ENCODE measurements at regions not wholly inside any gene's neighbourhood (a gene's known extent, or its start where the extent isn't known, plus 50 kb on each side); places are given as distances from the start of the nearest gene placed in this dataset.
"Not testable (repeated sequence)": the region's sequence is repeated elsewhere in the genome, so short reads cannot be mapped to it uniquely, and the experiment has no call there.

DNA sequence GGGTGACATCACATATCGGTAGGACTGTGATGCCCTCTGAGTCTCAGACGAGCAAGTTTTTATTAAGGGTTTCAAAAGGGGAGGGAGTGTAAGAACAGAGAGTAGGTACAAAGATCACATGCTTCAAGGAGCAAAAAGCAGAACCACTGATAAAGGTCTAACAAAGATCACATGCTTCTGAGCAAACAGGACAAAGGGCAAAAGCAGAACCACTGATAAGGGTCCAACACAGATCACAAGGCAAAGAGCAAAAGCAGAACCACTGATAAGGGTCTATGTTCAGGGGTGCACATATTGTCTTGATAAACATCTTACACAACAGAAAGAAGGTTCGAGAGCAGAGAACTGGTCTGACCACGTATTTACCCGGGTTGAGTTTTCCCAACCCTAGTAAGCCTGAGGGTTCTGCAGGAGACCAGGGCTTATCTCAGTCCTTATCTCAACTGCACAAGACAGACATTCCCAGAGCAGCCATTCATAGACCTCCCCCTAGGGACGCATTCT is 604.2 kb upstream of the GYPC start:
- DNase-seq (ENCODE audit: low spot score) = not testable (repeated sequence)

DNA sequence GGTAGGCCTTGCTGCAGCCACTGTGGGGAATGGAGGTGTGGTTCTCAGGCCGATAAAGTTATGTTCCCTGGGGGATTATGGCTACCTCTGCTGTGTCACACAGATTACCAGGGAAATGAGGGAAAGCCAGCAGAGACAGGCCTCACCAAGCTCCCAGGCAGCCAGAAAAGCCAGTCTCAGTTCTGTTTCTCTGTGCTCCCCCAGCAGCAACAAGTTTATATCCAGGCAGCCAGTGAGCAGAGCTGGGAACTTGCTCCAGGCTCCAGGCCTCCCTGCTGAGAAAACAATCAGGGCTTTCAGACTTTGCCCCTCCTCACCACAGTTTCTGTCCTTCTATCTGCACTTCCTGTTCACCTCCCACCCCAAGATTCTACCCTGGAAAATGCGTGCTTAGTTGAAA is 596.6 kb upstream of the GYPC start:
- DNase-seq (ENCODE audit: low spot score) = no peak

DNA sequence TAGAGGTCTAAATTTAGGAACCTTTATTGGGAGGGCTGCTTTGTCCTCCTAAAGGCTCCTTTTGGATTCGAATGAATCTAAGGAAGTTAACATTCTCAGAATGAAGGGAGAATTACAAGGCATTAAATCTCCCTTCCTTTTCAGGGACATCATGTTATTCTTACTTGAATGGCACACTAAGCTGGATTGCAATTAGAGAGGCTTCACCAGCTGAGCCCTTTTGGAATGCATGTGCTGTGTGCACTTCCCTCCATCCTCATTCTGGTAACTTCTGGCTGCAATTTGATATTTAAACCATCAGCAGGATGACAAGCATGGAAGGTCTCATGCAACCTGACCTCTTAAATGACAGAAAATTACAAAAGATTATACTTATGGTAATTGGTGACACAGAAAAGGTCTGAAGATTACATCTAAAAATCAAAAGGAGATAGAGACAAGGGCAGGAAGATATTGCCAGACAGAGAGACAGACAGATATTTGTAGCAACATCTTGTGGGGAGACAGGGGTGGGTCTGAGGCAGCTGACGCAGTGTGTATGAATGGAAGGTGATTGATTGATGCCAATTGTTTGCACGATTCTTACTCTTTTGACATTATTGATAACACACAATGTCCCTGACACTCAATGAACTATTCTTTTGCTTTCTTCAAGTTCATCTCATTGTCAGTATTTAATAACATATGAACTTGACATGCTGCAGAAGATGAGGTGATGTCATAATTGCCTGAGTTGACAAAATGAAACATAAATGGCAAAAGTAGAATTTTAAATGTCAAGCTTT is 570.8 kb upstream of the GYPC start:
- no peak for DNase-seq (ENCODE audit: low spot score)

DNA sequence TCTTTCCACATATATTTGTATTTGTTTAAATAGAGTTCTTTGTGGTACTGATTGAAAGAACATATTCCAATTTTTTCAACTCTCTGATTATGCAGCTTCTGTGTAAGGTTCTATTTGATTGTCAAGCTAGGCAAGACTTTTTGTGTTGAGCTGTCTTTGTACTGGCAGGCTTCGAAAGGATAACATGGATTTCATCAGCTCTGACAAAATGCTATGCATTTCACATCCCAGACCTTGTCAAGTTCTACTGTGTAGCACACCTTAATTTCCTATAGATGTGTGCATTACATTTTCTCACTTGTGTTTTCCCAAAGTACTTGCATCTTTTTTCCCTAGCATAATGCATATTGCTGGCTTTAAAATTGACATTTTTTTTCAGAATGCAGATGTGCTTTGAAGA is 555.0 kb upstream of the GYPC start:
- no peak for DNase-seq (ENCODE audit: low spot score)

DNA sequence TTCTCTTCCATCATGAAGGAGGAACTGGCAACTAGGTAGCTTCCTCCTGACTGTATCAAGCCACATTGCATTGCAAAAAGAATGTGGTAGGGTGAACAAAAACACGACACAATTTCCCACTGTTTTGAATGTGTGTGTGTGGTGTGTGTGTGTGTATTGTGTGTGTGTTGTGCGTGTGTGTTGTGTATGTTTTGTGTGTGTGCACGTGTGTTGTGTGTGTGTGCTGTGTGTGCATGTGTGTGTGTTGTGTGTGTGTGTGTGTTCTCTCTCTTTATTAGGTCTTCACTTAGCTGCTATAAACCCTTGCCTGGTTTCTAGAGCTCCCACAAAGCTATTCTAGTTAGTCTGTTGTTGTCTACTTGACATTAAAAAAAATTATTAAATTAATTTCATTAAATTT is 550.0 kb upstream of the GYPC start:
- DNase-seq (ENCODE audit: low spot score) = no peak

DNA sequence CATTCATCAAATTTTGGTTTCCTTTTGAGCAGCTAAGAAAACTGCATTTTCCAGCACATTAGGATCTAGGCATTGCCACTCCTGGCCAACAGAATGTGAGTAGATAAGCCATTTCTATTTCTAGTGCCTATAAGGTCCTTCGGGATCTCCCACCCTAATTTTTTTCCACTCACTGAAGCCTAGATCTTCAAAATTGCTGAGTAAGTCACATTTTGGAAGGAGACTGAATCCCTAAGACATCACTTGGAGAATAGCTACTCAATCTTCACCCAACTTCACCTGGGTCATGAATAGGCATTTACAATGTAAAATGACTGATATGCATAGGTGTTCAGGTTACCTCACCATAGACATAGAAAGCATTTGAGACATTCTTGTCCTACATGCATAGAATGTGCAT is 548.1 kb upstream of the GYPC start:
- no peak for DNase-seq (ENCODE audit: low spot score)

DNA sequence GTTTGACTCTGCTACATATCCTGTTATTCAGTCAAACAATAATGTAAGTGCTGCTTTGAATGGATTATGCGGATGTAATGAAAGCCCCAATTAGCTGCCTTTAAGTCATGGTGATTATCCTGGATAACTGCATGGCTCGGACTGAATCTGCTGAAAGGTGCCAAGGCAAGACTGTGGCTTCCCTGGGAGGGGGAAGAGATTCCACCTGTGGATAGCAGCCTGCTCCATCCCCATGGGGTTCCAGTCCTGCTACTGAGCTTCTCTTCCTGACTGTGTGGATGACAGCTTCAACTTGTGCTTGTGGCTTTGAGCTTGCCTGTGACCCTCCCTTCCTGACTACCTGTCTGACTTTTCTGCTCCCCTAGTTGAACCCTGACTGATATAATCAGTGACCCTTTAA is 540.0 kb upstream of the GYPC start:
- no peak for DNase-seq (ENCODE audit: low spot score)

DNA sequence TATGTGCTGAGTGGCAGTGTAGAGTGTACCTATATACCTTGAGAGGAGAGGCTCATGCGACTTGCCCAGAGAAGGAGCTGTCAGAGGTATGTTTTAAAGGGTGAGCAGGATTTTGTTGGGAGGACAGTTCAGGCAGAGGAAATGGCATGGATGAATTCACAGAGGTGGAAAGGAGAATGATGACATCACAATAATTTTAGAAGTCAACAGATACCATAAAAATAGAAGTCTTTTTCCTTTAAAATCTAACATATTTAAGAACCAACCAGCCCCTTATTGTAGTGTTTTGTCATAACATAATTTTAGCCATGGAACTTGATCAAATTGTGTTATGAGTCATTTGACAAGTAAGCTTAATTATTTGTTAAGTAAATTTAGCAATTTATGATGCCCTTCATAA is 538.1 kb upstream of the GYPC start:
- DNase-seq (ENCODE audit: low spot score) = no peak

DNA sequence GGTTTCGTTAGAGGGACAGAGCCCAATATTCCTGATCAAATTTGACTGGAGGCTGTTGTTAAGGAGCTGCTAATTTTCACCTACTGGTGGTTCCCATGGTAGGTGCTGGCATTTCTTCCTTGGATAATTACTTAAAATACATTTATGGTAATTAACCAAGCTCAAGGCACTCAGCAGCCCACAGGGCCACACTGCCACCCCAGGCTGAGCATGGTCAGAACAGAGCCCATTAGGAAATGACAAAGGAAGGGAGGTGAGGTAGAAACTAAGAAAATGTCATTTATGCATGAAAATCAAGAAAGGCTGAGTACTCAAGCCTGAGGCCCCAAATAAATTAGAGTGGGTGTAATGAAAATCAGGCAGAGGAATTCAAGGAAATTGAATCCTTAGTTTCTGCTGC is 510.2 kb upstream of the GYPC start:
- no peak for DNase-seq (ENCODE audit: low spot score)

DNA sequence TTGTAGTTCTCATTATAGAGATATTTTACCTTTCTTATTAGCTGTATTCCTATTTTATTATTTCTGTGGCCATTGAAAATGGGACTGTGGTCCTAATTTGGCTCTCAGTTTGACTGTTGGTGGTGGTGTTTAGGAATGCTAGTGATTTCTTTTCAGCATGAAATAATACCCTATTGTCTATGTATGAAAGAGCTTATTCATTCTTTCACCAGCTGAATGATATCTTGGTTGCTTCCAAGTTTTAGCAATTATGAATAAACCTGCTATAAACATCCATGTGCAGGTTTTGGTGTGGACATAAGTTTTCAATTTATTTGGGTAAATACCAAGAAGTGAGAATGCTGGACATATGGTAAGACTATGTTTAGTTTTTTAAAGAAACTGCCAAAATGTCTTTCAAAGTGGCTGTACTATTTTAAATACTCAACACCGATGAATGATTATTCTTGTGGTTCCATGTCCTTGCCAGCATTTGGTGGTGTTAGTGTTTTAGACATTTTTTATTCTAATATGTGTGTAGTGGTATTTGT is 501.6 kb upstream of the GYPC start:
- peak; percentile 6 for DNase-seq (ENCODE audit: low spot score)

DNA sequence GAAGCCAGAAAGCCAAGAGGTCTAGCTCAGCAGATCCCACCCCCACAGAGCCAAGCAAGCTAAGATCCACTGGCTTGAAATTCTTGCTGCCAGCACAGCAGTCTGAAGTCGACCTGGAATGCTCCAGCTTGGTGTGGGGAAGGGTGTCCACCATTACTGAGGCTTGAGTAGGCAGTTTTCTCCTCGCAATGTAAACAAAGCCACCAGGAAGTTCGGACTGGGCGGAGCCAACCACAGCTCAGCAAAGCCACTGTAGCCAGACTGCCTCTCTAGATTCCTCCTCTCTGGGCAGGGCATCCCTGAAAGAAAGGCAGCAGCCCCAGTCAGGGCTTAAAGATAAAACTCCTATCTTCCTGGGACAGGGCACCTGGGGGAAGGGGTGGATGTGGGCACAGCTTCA is 495.0 kb upstream of the GYPC start:
- DNase-seq (ENCODE audit: low spot score) = not testable (repeated sequence)

DNA sequence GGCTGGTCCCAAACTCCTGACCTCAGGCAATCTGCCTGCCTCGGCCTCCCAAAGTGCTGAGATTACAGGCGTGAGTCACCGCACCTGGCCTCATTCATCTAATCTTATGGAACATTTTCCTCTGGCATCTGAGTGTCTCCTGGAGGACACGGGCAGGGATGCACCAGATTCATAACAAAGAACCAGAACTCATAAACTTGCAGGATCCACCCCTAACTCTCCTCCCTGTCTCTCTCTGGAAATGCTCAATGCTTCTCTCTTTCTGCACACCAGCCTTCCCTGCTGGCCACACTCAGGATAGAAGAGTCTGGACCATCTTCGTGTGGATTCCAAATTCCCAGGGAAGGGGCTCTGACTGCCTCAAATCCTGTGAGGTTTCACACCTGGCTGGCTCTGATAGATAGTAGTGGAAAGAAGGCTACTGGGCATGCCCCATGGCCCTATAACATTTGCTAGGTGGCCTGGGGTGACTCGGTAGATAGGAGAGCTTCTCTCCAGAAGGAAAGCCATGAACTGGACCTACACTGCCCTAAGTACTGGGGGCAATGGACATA is 483.2 kb upstream of the GYPC start:
- DNase-seq (ENCODE audit: low spot score) = no peak

DNA sequence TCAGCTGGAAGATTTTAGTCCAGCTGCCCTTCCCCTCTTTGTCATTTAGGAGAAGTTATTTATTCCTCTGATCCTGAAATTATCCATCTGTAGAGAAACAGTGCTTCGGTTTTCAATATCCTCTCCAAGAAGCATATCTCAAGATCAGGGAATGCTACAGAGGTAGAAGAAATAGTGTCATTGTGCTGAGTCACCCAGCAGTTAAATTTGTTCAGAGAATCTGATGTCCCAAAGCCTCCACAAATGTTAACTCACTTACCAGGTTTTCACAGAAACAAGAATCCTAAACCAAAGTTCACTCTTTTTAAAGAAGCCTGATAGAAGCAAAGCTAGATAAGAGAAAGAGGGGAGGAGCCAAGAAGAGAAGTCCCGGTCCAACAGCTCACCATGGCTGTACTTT is 480.7 kb upstream of the GYPC start:
- DNase-seq (ENCODE audit: low spot score) = no peak

DNA sequence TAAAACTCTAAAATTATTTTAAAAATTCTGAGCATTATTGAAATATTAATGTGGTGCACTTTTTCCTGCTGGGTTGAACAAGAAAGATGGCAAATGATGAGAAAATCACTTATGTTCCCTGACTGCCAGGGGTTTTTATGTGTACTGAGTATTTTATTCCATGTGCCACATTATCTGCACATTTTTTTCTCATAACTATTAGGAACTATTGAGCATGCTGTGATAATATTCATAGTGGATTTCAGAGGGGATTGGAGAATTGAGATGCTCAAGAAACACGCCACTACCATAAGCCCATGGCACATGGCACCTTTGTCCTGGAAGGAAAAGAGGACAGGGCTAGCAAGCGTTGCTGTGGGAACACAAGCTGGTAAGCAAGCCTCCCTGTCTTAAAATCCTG is 478.5 kb upstream of the GYPC start:
- DNase-seq (ENCODE audit: low spot score) = no peak

DNA sequence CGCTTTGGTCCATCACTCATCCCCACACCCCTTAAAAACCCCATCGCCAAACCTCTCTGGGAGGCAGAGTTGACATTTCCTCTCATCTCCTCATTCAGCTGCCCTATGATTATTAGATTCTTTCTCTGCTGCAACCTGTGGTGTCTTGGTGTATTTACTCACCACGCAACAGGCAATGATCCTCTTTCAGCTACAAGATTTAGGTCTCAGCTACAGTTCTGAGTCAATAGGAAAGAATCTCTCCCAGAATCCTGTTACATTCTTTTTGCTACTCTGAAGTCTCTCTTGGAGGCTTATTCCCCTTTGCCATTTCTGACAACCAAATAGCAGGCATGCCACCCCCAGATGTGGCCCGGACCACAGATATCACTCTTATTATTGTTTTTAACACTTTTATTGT is 468.3 kb upstream of the GYPC start:
- no peak for DNase-seq (ENCODE audit: low spot score)

DNA sequence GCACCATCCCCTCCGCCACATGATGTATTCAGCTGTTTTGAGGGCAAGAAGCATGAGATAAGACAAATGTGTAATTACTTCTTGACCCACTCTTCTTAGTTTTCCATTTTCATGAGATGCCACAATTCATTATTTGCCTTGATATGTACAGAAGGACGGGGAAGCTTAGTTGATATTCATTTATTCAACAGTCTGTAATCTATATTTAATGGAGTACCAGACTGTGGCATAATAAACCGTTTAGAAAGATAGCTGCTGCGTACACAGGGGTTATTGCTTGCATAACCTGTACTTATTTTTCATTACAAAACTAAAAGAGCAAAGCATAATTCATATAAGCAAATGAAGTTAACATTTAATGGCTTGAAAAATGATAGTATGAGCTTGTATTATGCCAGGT is 466.4 kb upstream of the GYPC start:
- no peak for DNase-seq (ENCODE audit: low spot score)

DNA sequence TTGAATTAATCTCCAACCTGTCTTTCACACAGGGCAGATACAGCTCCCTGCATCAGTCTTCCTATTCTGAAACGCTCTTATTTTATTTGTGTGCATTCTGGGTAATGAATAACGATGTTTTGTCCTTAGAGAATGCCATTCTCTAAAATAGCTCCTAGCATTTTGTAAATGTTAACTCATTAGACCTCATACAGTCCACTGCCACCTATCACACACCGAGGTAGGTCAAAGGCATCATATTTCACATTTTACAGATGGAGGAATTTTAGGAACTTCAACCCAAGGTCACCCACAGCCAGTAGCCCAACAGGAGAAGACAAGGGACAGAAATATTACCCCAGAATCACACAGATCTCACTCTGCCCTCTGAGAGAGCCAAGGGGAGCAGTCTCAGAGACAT is 455.4 kb upstream of the GYPC start:
- no peak for DNase-seq (ENCODE audit: low spot score)

DNA sequence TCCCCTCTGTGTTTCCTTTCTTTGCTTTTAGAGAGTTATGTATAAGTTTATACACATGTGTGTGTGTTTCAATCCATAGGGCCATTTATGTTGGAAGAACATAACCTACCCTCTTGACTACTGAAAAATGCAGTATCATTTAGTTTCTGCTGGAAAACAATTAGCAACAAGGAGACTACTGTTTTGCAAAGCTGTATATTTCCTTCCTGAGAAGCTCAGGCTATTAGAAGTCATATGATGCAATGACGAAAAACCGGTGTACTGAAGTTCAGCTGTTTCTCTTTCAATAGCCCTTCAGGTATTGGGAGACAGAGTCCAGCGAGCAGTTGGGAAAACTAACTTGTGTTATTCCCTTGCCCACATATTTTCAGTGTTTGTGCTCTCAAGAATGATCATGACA is 447.7 kb upstream of the GYPC start:
- no peak for DNase-seq (ENCODE audit: low spot score)

DNA sequence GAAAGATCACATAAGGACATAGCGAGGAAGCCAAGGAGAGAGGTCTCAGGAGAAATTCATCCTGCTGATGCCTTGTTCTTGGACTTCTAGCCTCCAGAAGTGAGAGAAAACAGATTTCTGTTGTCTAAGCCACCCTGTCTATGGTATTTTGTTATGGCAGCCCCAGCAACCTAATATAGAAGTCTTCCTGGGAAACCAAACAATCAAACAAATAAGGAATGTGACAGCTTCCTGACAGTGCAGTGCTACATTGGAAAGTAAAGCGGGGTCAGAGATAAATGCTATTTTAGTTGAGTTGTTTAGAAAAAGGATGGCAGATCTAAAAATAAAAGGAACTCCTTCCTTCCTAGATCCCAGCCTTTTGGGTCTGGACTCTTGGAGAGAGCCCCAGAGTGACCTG is 443.2 kb upstream of the GYPC start:
- no peak for DNase-seq (ENCODE audit: low spot score)

DNA sequence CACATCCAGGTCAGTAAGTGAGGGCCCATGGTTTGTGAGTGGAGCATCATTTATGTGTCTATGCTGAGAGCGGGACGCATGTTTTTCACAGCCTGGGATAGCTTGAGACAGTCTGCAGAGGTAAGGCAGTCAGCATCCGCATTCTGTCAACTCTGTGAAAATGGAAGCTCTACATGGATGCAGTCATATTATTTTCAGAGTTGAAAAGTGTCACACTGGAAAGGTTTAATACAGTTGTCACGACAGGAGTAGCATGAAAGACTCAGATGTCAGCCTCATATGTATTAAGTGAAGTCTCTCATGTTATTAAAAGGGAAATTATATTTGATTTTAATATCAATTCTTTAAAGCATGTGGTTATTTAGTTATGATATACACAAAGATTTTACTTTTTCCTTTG is 436.9 kb upstream of the GYPC start:
- no peak for DNase-seq (ENCODE audit: low spot score)

DNA sequence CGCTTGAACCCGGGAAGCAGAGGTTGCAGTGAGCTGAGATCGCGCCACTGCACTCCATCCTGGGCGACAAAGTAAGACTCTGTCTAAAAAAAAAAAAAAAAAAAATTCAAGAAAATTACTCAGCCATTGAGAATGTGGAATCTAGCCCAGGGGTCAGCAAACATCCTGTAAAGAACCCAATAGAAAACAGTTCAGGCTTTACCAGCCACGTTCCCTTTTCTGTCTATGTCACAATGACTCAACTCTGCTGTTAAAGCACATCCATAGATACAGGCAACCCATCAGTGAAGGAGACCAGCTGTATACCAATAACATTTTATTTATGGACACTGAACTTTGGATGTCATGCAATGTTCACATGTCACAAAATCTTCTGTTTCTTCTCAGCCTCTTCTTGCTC is 435.6 kb upstream of the GYPC start:
- no peak for DNase-seq (ENCODE audit: low spot score)

DNA sequence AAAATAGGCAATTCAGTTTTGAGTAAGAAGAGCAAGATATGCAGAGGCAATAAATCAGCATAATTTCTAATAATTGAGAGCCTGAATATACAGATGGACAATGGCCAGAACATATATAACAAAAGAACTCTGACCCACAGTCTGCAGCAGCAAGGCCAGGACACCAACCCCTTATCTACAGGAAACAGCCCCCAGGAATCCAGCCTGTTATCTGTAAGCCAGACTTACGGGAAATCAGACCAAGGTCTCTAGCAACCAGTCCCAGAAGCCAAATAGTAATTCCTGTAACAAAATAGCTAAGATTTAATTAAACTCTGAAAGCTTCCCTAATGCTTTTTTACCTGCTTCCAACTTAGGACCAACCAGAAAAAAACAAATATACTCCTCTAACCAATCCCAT is 434.5 kb upstream of the GYPC start:
- no peak for DNase-seq (ENCODE audit: low spot score)

DNA sequence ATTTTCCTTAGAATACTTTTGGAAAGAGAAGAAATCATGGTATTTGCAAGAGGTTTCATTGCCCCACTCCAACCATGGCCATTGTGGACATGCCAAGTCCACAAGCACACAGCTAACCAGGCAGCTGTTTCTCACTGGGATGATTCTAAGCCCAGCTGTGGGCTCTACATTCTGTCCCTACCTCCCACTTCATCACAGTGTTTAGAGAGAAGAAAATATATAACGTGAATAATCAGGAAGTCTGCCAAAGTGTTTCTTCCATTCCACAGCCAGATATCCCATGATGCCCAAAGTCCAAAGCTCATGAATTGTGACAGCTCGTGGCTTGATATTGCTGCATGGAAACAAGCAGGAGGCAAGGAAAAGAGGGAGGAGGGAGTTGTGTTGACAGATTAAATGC is 433.7 kb upstream of the GYPC start:
- no peak for DNase-seq (ENCODE audit: low spot score)

DNA sequence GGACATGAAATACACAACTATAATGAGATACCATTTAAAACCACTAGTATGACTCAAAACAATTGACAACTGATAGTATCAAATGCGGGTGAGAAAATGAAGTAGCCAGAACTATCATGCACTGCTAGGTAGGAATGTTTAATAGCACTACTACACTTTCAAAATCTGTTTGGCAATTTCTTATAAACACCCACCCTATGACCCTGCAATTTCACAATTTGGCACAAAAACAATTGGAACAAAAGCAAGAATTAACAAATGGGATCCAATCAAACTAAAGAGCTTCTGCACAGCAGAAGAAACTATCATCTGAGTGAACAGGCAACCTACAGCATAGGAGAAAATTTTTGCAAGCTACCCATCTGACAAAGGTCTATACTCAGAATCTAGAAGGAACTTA is 431.2 kb upstream of the GYPC start:
- DNase-seq (ENCODE audit: low spot score) = no peak

Measured in Ammon's horn (tissue), 1 donor.